ENCODE measurements at regions not wholly inside any gene's neighbourhood (a gene's known extent, or its start where the extent isn't known, plus 50 kb on each side); places are given as distances from the start of the nearest gene placed in this dataset.

DNA sequence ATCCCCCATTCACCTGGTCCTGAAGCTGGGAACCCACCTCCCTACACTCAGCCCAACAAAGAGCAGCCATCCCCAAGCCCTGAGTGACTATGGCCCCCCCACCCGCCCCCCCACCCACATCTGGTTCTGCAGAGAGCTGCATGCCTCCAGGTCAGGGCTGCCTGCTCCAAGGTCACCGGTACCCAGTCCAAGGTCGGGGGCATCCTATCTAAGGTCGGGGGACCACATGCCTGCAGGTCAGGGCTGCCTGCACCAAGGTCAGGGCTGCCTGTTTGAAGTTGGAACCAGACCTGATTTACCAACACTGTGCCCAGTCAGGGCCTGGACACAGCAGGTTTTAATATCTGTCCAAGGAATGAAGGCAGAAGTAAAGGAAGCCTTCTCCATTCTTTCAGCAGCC, 66.1 kb upstream of the GPC1 start:
- TF ChIP-seq POLR2A (IDR thresholded peaks at IDR 0.05), result no peak
- TF ChIP-seq CTCF (IDR thresholded peaks at IDR 0.05 in 4 of 5, conservative IDR thresholded peaks at IDR 0.05 in 1 of 5), result no peak

Data from gastrocnemius medialis (tissue), 4 donors.